Eye (tissue), 1 donor: ENCODE measurements at regions not wholly inside any gene's neighbourhood (a gene's known extent, or its start where the extent isn't known, plus 50 kb on each side); places are given as distances from the start of the nearest gene placed in this dataset.

ENCODE experiments used
- DNase-seq: peaks from one replicate; pipeline ENCODE4 v3.0.0-alpha.2; 2015

DNA sequence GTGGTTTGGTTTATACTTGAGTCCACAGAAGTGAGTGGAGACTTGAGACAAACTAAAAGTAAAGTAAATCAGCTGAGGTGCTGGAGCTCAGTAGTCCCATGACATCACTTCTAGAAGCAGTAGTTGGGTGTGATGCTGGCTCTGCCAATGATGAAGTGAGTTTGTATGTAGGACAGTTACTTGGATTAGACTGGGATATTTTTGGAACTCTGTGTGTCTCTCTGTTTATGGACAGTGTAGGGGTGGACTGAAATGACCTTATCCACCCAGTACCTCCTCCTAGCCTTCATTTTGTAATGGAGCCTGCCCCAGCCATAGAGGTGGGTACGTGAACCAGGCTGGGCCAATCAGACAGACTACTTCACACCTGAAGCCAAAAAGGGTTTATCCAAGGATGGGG is 52.2 kb downstream of the POLR1D start:
- DNase-seq = no peak

DNA sequence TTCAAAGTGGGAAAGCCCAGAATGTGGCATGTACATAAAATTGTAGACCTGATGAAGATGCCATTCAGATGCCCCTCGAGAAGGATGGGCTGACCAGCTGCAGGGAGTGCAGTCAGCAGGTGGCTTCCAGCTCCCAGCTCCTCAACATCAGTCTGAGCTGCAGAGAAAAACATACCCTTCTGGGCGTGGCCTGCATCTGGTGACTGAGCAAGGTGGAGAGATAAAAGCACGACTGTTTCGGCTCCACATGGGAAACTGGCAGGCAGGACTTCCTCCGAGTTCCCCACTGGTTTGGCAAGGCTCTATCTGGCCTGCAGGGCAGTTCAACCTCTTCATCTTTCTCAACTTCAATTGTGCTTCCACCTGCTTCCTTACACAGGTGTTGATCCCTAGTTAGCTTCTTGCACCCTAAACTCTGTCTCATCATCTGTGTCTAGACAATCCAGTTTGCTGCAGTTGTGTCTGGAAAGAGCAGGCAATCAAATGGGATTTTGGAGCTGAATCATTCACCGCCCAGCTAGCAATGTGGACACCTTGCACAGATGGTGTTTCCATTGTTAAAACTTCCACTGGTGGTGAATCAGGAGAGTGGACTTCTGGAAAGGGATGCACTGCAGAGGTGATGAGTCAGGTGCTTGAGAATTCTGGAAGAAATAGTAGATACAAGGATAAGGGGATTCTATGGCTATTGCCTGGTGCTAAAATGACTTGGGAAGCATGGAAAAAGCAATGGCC is 56.8 kb downstream of the POLR1D start:
- no peak for DNase-seq

GRCh38 chr13:27679396-27679795 is 57.7 kb downstream of the POLR1D start:
- DNase-seq = no peak

GRCh38 chr13:27679896-27680295 is 58.2 kb downstream of the POLR1D start:
- no peak for DNase-seq

DNA sequence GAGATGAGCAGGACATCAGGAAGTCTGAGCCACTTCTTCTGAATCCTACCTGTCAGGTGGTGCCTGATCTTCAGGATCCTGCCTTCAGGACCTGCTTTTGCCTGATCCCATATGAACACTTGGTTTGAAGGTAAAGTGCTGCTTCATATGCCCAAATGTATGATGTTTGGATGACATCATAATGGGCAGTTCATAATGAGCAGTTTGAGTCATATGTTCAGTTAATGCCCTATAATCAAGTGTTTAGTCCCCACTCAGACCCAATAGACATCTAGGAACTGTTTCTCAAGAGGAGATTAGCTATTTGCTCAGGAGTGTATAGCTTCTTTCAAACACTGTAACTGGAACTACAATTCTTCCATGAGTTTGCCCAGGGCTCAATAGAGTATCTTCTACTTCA is 58.8 kb downstream of the POLR1D start:
- DNase-seq = no peak

GRCh38 chr13:27691207-27691606 is 69.5 kb downstream of the POLR1D start:
- peak; percentile 6 for DNase-seq

DNA sequence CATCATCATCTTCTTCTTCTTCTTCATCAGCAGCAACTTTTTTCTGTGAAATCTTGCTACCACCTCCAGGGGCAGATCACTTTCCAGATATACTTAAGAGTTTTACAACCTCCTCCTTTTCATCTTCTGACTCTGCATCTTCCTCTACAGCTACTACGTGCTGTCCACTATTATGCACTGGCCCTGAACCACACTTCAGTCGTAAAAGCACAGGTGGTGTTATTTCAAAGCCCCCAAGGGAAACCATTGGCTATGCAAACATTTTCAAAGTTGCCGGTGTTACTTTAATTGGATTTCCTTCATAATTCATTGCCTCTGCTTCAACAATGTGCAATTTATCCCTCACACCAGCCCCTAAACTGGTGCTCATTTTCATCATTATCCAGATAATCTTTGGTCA is 75.0 kb downstream of the POLR1D start:
- no peak for DNase-seq

DNA sequence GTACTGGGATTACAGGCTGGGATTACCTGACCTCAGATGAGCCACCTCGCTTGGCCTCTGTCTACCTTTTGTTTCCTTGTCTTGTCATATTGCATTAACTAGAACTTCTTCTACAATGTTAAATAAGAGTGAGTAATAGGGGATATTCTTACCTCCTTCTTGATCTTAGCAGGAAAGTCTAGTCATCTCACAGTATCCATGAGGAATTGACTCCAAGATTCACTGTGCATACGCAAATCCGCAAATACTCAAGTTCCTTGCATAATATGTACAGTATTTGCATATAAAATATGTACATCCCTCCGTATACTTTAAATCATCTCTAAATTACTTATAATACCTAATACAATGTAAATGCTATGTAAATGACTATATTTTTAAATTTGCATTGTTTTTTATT is 78.3 kb downstream of the POLR1D start:
- DNase-seq = no peak

GRCh38 chr13:27704681-27705080 is 83.0 kb downstream of the POLR1D start:
- no peak for DNase-seq

- no peak for DNase-seq
Observed at GRCh38 chr13:27708325-27708724, 84.0 kb upstream of the GSX1 start.

- no peak for DNase-seq
Observed at GRCh38 chr13:27709779-27710178, 82.5 kb upstream of the GSX1 start.

DNA sequence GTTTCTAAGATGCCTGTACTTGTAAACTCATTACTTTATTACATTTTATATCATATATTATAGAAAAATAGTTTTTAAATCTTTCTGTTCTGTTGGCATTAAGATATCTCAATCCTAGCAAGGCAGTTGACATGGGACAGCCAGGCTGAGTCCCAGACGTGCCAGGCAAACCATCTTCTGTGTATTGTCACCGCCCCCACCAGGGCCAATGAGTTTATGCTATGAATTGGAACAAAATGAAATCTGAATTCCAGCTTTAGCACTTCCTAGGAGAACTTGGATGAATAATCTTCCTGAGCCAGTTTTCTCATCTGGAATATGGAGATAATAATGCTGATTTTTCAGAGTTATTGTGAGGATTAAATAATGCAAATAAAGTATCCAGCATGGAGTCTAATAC is 79.9 kb upstream of the GSX1 start:
- no peak for DNase-seq

GRCh38 chr13:27713767-27714166 is 78.5 kb upstream of the GSX1 start:
- DNase-seq = no peak

GRCh38 chr13:27721681-27722080 is 70.6 kb upstream of the GSX1 start:
- DNase-seq = no peak

DNA sequence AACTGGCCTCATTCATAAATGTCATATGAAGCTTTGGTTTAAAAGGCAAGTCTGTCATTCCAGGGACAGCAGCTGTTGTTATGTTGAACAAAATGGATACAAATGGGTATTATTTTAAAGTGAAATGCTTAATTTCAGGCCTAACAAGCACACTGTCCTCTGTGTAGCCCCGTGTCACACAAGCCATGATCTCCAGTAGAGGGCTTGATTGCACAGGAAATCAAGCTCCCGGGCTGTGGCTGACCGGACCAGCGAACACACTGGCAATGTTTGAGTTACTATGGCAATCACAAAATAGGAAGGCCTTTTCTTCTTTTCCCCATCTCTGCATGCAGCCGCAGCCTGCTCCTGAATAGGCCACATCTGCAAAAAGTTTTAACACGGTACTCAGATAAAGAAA is 64.0 kb upstream of the GSX1 start:
- peak; percentile 28 for DNase-seq

- DNase-seq = no peak
Observed at GRCh38 chr13:27730191-27730590, 62.1 kb upstream of the GSX1 start.
